GM20431 (cell line): ENCODE measurements at regions not wholly inside any gene's neighbourhood (a gene's known extent, or its start where the extent isn't known, plus 50 kb on each side); places are given as distances from the start of the nearest gene placed in this dataset.
"Not testable (repeated sequence)": the region's sequence is repeated elsewhere in the genome, so short reads cannot be mapped to it uniquely, and the experiment has no call there.

Experiments
- in situ Hi-C: fragments of 300-500 bp; cut with MseI, MboI; formaldehyde crosslinking; loops from one replicate; pipeline ENCODE4 v1.15.0; 2020; ENCODE audit warnings: low sequenced_read_pairs; ENCODE audit not compliant: unreplicated experiment

DNA sequence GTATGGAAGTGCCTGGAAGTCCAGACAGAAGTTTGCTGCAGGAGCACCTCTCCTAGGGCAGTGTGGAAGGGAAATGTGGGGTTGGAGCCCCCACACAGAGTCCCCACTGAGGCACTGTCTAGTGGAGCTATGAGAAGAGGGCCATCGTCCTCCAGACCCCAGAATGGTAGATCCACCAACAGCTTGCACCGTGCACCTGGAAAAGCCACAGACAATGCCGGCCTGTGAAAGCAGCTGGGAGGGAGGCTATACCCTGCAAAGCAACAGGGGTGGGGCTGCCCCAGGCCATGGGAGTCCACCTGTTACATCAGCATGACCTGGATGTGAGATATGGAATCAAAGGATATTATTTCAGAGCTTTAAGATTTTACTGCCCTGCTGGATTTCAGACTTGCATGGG is 551.4 kb downstream of the PPP4R3C start:
- in situ Hi-C loops = not testable (repeated sequence)

DNA sequence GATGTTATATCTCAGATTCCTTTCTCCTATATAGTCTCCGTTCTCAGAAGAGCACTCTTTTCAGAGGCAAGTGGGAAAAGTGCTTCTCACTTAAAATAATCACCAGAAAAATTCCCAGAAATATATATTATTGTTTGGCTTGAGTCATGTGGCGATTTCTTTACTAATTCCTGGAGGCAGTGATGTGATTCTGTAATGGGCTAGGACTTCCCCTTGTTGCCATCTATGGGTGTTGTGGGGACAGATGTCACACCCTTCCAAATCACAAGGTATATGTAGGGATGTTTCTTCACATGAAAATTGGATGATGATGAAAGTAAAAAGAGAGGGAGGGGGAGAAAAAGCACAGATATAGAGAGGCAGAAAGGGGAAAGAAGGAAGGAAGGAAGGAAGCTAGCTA is 553.4 kb downstream of the PPP4R3C start:
- in situ Hi-C loops = no loop called here

DNA sequence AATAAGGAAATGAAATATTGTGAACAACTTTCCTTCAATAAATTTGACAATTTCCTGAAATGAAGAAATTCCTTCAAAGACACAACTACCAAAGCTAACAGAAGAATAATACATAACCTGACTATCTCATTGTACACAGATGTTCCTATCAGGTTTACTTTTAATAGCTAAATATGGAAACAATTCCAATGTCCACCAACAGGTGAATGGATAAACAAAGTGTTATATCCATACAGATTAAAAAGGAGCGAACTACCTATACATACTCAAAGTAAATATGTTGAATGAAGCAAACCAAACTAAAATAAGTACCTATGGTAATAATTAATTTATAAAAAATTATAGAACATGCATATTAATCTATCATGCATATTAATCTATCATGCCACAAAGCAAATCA is 554.9 kb downstream of the PPP4R3C start:
- in situ Hi-C loops = no loop called here

DNA sequence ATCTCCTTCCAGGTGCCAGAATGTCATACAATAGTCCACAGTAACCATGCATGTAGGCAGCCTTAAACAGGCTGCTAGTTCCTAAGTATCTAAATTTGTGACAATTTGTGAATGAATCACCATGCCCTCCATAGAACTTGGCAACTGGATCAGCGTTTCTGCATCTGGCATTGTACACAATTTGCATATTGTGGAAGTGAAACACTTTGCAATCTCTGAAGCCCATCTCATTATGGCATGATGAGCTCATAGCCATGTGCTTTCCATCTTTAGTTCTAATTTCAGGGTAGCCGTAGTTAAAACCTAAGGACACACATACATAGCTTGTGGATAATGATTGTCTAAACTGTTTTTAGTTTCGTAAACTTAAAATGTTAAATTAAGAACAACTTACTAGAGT is 573.6 kb downstream of the PPP4R3C start:
- in situ Hi-C loops = no loop called here

DNA sequence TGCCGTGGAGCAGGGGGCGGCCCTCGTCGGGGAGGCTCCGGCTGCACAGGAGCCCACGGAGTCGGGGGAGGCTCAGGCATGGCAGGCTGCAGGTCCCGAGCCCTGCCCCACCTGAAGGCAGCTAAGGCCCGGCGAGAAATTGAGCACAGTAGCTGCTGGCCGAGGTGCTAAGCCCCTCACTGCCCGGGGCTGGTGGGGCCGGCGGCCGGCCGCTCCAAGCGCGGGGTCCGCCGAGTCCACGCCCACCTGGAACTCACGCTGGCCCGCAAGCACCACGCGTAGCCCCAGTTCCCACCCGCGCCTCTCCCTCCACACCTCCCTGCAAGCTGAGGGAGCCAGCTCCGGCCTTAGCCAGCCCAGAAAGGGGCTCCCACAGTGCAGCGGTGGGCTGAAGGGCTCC is 589.4 kb downstream of the PPP4R3C start:
- in situ Hi-C loops = no loop called here

GRCh38 chrX:26871967-26872366 is 591.2 kb downstream of the PPP4R3C start:
- in situ Hi-C loops = no loop called here

DNA sequence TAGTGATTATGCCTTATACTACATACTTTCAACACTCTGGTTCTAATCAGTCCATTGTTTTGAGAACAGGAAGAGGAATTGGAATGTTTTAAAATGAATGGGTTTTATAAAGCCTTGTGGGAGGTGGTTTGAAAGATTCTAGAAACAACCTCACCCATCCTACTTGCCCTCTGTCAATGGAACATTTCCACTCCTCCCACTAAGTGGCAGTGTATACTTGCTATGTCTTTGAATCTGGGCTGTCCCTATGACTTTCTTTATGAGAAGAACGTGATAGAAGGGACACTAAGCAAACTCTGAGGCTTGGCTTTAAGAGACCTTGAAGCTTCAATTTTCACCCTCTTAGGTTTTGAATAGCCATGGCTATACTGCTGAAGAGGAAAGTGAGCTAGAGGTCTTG is 611.2 kb downstream of the PPP4R3C start:
- in situ Hi-C loops = no loop called here

DNA sequence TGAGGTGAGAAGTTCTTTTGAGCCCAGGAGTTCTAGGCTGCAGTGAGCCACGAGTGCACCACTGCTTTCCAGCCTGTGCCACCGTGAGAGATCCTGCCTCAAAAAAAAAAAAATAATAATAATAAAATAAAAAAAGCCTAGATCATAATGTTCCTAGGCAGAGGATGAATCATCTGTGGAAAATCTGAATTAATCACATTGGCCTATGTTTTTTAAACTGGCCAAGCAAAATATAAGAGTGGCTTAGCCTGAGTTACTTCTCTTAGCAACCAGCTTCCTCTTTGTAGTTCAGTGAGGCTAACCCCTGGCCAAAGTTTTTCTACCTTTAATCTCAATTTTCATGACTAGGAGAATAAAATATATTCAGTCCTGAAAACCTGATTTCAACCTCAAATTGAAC is 614.6 kb downstream of the PPP4R3C start:
- in situ Hi-C loops = loop anchor here (25.0 kb wide), 1 partner anchor 111 kb away; no protein-coding TSS in a partner anchor

GRCh38 chrX:26845056-26845455 is 618.1 kb downstream of the PPP4R3C start:
- in situ Hi-C loops = loop anchor here (25.0 kb wide), 1 partner anchor 108 kb away; no protein-coding TSS in a partner anchor

- in situ Hi-C loops = no loop called here
Measured at GRCh38 chrX:26822448-26822847, 606.5 kb downstream of the MAGEB5 start.

GRCh38 chrX:26789751-26790150 is 573.8 kb downstream of the MAGEB5 start:
- in situ Hi-C loops = no loop called here

DNA sequence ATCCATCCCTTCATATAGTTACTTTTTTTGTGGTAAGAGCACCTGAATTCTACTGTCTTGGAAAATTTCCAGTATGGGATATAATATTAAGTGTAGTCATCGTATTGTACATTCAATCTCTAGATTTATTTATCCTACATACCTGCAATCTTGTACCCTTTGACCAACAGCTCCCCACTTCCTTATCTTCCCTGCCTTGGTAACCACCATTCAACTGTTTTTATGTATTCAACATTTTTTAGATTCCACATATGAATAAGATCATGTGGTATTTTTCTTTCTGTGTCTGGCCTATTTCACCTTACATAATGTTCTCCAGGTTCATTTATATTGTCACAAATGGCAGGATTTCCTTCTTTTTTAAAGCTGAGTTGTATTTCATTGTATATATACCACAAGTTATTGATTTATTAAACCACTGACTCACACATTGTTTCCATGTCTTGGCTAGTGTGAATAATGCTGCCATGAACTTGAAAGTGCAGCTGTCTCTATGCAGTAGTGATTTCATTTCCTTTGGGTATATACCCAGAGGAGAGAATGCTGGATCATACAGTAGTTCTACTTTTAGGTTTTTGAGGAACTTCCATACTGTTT is 572.5 kb downstream of the MAGEB5 start:
- in situ Hi-C loops = no loop called here

DNA sequence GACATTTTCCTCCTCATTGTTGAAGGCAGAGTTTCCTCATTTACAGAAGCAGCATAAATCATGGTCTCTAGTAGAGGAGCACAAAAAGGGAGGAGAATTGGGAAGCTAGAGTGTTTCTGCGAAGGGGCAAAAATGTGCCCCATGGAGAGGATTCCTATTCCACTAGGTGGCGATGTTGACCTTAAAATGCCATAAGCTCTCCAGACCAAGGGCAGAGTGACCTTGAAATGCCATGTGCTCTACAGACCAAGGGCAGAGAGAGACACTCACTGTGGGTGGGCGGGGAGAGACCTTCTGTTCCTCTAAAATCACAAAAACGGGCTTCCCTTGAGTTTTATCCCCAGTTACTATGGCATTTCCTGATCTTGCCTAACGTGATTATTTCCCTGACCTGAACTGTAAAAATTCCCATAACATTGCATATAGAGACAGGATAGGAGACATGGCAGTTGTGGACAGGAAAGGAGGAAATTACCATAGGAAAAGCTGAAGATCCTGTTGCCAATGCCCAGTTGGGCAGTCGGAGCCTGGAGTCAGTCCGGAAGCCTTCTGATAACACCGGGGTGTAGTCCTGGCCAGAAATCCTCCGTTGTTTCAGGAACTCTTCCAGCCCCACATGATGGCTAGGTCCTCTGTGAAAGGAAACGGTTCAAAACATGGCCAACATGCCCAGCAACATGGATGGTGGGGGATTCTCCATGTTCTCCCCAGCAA is 567.7 kb downstream of the MAGEB5 start:
- in situ Hi-C loops = no loop called here

DNA sequence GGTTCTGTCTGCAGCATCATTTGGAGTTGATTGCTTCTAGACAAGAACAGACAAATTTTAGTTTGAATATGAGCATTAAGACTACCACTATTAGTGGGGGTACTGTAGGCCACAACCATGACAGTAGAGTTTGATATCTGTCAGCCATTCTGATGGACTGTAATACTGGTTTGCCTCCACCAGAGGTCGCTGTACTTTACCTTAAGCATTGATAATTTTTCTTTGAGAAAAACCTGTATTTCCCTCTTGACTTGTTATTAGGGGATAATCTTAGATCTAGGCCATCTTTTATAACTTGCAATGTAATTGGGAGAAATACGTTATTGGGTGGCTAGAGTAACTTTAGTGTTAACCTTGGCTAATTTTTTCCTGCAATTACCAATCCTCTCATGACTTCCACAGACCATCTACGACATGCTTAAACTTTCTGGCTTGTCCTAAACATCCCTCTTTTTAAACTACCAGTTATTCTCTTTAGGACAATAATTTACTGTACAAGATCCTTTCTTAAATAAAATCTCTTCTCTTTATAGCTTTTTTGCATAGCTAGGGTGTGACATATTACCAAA is 562.4 kb downstream of the MAGEB5 start:
- in situ Hi-C loops = no loop called here

GRCh38 chrX:26762253-26762652 is 546.3 kb downstream of the MAGEB5 start:
- in situ Hi-C loops = no loop called here

DNA sequence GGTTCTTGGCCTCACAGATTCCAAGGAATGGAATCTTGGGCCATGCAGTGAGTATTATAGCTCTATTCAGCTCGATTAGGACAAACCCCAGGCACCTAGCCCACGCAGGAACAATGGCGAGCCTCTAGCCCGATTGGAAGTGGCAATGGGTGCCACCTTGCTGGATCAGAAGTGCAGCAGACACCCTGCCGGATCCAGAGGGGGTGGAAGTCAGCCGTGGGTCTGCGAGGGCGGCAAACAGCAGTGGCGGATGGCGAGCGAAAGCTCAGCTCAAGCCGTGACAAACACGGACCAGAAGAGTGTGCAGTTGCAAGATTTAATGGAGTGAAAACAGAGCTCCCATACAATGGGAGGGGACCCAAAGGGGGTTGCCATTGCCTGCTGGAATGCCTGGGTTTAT is 539.8 kb downstream of the MAGEB5 start:
- in situ Hi-C loops = not testable (repeated sequence)

DNA sequence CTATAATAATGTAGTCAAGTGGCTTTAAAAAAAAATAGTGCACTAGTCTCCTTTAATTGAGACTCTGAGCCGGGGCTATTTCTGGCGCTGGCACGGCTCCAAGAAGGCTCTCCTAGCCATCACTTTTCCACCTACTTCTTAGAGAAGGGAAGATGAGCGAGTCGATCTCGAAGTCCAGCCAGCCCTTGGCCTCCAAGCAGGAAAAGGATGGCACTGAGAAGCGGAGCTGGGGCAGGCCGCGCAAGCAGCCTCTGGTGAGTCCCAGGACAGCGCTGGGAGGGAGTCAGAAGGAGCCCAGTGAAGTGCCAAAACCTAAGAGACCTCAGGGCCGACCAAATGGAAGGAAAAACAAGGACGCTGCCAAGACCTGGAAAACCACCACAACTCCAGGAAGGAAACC is 531.9 kb downstream of the MAGEB5 start:
- in situ Hi-C loops = loop anchor here (25.0 kb wide), 1 partner anchor 89 kb away; no protein-coding TSS in a partner anchor

- in situ Hi-C loops = no loop called here
Measured at GRCh38 chrX:26722666-26723428, 506.9 kb downstream of the MAGEB5 start.

DNA sequence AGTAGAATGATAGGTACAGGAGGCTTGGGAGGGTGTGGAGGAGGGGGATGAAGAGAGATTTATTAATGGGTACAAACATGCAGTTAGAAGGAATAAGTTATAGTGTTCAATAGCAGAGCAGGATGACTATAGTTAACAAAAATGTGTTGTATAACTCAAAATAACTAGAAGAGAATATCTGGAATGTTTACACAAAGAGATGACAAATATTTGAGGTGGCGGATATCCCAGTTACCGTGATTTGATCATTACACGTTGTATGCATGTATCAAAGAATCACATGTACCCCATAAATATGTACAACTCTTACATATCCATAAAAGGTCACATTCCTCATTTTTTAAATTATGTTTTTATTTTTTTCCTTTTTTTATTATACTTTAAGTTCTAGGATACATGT is 456.6 kb downstream of the MAGEB5 start:
- in situ Hi-C loops = no loop called here

- in situ Hi-C loops = no loop called here
Measured at GRCh38 chrX:26670521-26670920, 454.6 kb downstream of the MAGEB5 start.

GRCh38 chrX:26664919-26665318 is 448.9 kb downstream of the MAGEB5 start:
- in situ Hi-C loops = no loop called here
